Esophagus muscularis mucosa (tissue), 4 donors: ENCODE measurements at regions not wholly inside any gene's neighbourhood (a gene's known extent, or its start where the extent isn't known, plus 50 kb on each side); places are given as distances from the start of the nearest gene placed in this dataset.
A peak's percentile ranks its signal among the peaks of the same experiment; 100 is the strongest.

ENCODE experiments used
- DNase-seq: peaks from one replicate; pipeline ENCODE4 v3.0.0-alpha.2; 2017; ENCODE audit errors: extremely low spot score
- H3K27ac ChIP-seq, 4 donors: fragments of 200-600 bp; sonication (generic); replicated peaks in 1 of 4; 1 replicate in 3 of 4; 2 replicates in 1 of 4; pipeline ENCODE4 v1.5.1; 2016 to 2019; ENCODE audit warnings: mild to moderate bottlenecking in 1 of 4
- H3K27me3 ChIP-seq, 4 donors: fragments of 200-600 bp; sonication (generic); one replicate each; pipeline versions ENCODE4 v1.5.1 to v1.6.0; 2016 to 2019
- H3K36me3 ChIP-seq, 4 donors: fragments of 200-600 bp; sonication (generic); one replicate each; pipeline ENCODE4 v1.5.1; 2016 to 2019
- H3K4me1 ChIP-seq, 4 donors: fragments of 200-600 bp; sonication (generic); one replicate each; pipeline ENCODE4 v1.5.1; 2016 to 2019
- H3K4me3 ChIP-seq, 4 donors: fragments of 200-600 bp; sonication (generic); 1 replicate in 2 of 4; 2 replicates in 2 of 4; pipeline ENCODE4 v1.5.1; 2016 to 2019; ENCODE audit warnings: mild to moderate bottlenecking in 4 of 4, moderate library complexity in 1 of 4
- H3K9me3 ChIP-seq, 4 donors: fragments of 200-600 bp; sonication (generic); 1 replicate in 3 of 4; 2 replicates in 1 of 4; pipeline ENCODE4 v1.5.1; 2016 to 2019
- EP300 ChIP-seq: sonication (generic); formaldehyde crosslinking; IDR thresholded peaks from one replicate; pipeline ENCODE4 v1.6.1; 2017; ENCODE audit warnings: antibody characterized with exemption
- POLR2A ChIP-seq: fragments of 450-650 bp; IDR thresholded peaks from one replicate; pipeline ENCODE4 v1.6.1; 2017; ENCODE audit warnings: antibody characterized with exemption, moderate library complexity, mild to moderate bottlenecking, low read depth
- POLR2AphosphoS5 ChIP-seq, 2 donors: sonication (generic); formaldehyde crosslinking; IDR thresholded peaks; one replicate each; pipeline ENCODE4 v1.6.1; 2017; ENCODE audit warnings: antibody characterized with exemption in 2 of 2
- WGBS: methylation state at CpG from one replicate; pipeline ENCODE4 v1.1.5; 2018; 5-methylcytosine and 5-hydroxymethylcytosine counted together
- intact Hi-C: fragments of 100-400 bp; cut with DNase I; formaldehyde crosslinking; loops from one replicate; pipeline ENCODE4 v1.15.1; 2023
- TF ChIP-seq, protein P1 (sequence below), 3 experiments: fragments of 200-600 bp in 2 of 3; fragments of 450-650 bp in 1 of 3; sonication (generic) in 2 of 3; IDR thresholded peaks; one replicate each; pipeline ENCODE4 v1.5.1; 2017 to 2019; ENCODE audit warnings: antibody characterized with exemption in 3 of 3, mild to moderate bottlenecking in 2 of 3, moderate library complexity in 1 of 3

DNA sequence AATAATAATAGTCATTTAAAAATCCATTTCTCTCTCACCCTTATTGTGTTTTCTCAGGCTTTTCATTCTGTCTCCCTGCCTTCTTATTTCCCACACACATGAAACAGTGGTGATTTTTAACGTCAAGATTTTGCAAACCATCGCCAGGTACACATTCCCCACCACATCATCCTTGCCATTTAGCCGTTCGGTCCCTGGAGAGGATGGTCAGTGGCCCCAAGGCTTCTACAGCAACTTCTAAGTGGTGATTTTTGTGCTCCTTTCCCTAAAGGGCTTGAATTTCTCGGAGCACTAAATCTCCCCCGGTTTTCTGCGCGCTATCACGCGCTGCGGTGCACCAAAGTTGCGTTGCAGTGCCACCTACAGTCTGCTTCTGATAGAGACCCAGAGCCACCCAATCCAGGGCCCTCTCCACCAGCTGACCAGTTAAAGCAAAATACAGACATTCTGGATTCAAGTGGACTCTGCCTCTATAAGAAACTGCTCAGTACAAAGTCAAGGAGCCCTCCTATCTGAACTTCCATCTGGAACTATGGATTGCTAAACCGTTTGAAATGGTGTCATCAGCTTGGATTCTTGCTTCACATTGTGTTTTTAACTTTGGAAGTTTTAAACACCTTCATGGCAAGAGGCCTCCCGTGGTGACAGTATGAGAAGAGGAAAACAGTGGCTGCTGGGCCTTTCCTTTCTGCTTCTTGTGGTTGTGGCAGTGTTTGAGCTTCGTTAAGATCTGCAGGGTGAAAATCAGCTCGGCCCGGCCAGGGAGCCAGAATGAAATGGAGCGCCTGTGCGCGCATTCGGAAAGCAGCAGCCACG is 234.0 kb downstream of the SPTSSA start:
- 29% methylated on average over 22 of the region's 22 CpGs for WGBS
- Histone ChIP-seq H3K27ac (peak overlapping the region; percentile 24 to 68 (median 58)), H3K27me3 (no peaks in the 10 kb centered on the region), H3K4me1 (peaks cover 4 to 37% (median 31%) of the 10 kb centered on the region in 4 donors), H3K4me3 (peak overlapping the region; percentile 17 to 35 (median 28)), H3K36me3 (no peaks in the 10 kb centered on the region), H3K9me3 (no peaks in the 10 kb centered on the region)
- TF ChIP-seq EP300: no peak
- TF ChIP-seq, protein P1, sequence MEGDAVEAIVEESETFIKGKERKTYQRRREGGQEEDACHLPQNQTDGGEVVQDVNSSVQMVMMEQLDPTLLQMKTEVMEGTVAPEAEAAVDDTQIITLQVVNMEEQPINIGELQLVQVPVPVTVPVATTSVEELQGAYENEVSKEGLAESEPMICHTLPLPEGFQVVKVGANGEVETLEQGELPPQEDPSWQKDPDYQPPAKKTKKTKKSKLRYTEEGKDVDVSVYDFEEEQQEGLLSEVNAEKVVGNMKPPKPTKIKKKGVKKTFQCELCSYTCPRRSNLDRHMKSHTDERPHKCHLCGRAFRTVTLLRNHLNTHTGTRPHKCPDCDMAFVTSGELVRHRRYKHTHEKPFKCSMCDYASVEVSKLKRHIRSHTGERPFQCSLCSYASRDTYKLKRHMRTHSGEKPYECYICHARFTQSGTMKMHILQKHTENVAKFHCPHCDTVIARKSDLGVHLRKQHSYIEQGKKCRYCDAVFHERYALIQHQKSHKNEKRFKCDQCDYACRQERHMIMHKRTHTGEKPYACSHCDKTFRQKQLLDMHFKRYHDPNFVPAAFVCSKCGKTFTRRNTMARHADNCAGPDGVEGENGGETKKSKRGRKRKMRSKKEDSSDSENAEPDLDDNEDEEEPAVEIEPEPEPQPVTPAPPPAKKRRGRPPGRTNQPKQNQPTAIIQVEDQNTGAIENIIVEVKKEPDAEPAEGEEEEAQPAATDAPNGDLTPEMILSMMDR (IDR thresholded peaks at IDR 0.05): peak; percentile 71 to 88 (median 86)
- TF ChIP-seq POLR2AphosphoS5 (IDR thresholded peaks at IDR 0.05): peak in 1 of 2 donors; percentile 33
- intact Hi-C loops: loop anchor here (5.0 to 10.0 kb wide), 2 partner anchors 133 to 381 kb away; no protein-coding TSS in a partner anchor
- no peak for DNase-seq

- intact Hi-C loops: loop anchor here (10.0 kb wide), 1 partner anchor 129 kb away; no protein-coding TSS in a partner anchor
- TF ChIP-seq, protein P1 (IDR thresholded peaks at IDR 0.05): no peak
- TF ChIP-seq POLR2AphosphoS5 (IDR thresholded peaks at IDR 0.05) (no peak), POLR2A (no peak)
- no peak for DNase-seq
- peaks cover 4 to 54% (median 30%) of the 10 kb centered on the region in 4 donors for H3K4me1 ChIP-seq
- no peaks in the 10 kb centered on the region for H3K27me3 ChIP-seq
- no peaks in the 10 kb centered on the region for H3K9me3 ChIP-seq
- H3K4me3 ChIP-seq: no peak overlapping the region
- peak overlapping the region in 1 of 4 donors; percentile 42 for H3K27ac ChIP-seq
- H3K36me3 ChIP-seq: no peaks in the 10 kb centered on the region
Measured at GRCh38 chr14:34224221-34224620, 237.8 kb downstream of the SPTSSA start.

GRCh38 chr14:34223373-34224148 is 238.5 kb downstream of the SPTSSA start:
- DNase-seq: no peak
- H3K9me3 ChIP-seq: no peaks in the 10 kb centered on the region
- WGBS: 65% methylated on average over 3 of the region's 3 CpGs
- no peak overlapping the region for H3K4me3 ChIP-seq
- no peaks in the 10 kb centered on the region for H3K36me3 ChIP-seq
- H3K27me3 ChIP-seq: no peaks in the 10 kb centered on the region
- peaks cover 4 to 58% (median 32%) of the 10 kb centered on the region in 4 donors for H3K4me1 ChIP-seq
- no peak for TF ChIP-seq POLR2AphosphoS5 (IDR thresholded peaks at IDR 0.05)
- no peak for TF ChIP-seq EP300
- TF ChIP-seq, protein P1 (IDR thresholded peaks at IDR 0.05): no peak
- no peak for TF ChIP-seq POLR2A
- H3K27ac ChIP-seq: peak overlapping the region in 2 of 4 donors; percentile 24 to 42
- intact Hi-C loops: loop anchor here (10.0 kb wide), 1 partner anchor 129 kb away; no protein-coding TSS in a partner anchor

DNA sequence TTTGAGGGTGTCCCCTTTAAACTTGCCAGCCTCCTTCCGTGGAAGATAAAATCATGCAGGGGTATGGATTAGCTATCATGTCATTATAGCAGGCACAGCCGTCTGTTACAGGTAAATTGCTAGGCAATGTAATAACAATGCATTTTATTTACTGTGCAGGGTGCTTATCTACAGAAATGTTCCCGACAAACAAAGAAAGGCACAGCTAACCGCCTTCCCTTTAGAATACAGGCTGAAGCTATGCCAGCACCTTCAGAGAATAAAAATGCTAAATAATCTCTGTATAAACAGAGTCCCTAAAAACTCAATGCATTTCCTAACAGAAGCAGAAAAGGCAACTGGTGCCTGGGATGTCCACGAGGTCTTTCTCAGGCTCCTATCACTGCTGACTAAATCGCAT is 239.2 kb downstream of the SPTSSA start:
- H3K9me3 ChIP-seq: no peaks in the 10 kb centered on the region
- 77% methylated on average over 6 of the region's 6 CpGs for WGBS
- DNase-seq: no peak
- H3K36me3 ChIP-seq: no peaks in the 10 kb centered on the region
- peak overlapping the region in 1 of 4 donors; percentile 42 for H3K27ac ChIP-seq
- H3K4me1 ChIP-seq: peaks cover 4 to 58% (median 32%) of the 10 kb centered on the region in 4 donors
- no peak for TF ChIP-seq EP300
- TF ChIP-seq POLR2A: no peak
- TF ChIP-seq POLR2AphosphoS5 (IDR thresholded peaks at IDR 0.05): no peak
- TF ChIP-seq, protein P1 (IDR thresholded peaks at IDR 0.05): no peak
- no peak overlapping the region for H3K4me3 ChIP-seq
- intact Hi-C loops: loop anchor here (10.0 kb wide), 1 partner anchor 128 kb away; no protein-coding TSS in a partner anchor
- no peaks in the 10 kb centered on the region for H3K27me3 ChIP-seq
